Heart right ventricle (tissue), 16 donors: ENCODE measurements at regions not wholly inside any gene's neighbourhood (a gene's known extent, or its start where the extent isn't known, plus 50 kb on each side); places are given as distances from the start of the nearest gene placed in this dataset.

Experiments used
- ATAC-seq, 8 donors: fragments of 200-7000 bp; cut with Tn5 transposase; one replicate each; pipeline ENCODE4 v1.9.1; 2020; ENCODE audit warnings: mild to moderate bottlenecking in 8 of 8, moderate library complexity in 8 of 8, moderate number of reproducible peaks in 1 of 8
- DNase-seq, 2 donors: peaks; one replicate each; pipeline ENCODE4 v3.0.0-alpha.2; 2020
- H3K27ac ChIP-seq, 10 donors: fragments of 200-600 bp; sonication (generic) in 2 of 10; one replicate each; pipeline versions ENCODE4 v1.5.0 to v1.8.0; 2020 to 2022; ENCODE audit warnings: mild to moderate bottlenecking in 3 of 10
- H3K27me3 ChIP-seq, 7 donors: fragments of 200-600 bp; one replicate each; pipeline ENCODE4 v1.8.0; 2021 to 2022; ENCODE audit warnings: mild to moderate bottlenecking in 2 of 7
- H3K36me3 ChIP-seq, 9 donors: fragments of 200-600 bp; sonication (generic) in 1 of 9; one replicate each; pipeline versions ENCODE4 v1.5.0 to v1.8.0; 2020 to 2022; ENCODE audit warnings: mild to moderate bottlenecking in 2 of 9
- H3K4me1 ChIP-seq, 9 donors: fragments of 200-600 bp; sonication (generic) in 1 of 9; one replicate each; pipeline versions ENCODE4 v1.5.0 to v1.8.0; 2020 to 2022; ENCODE audit warnings: mild to moderate bottlenecking in 4 of 9
- H3K4me3 ChIP-seq, 10 donors: fragments of 200-600 bp; sonication (generic) in 2 of 10; one replicate each; pipeline versions ENCODE4 v1.5.0 to v1.8.0; 2020 to 2022; ENCODE audit warnings: mild to moderate bottlenecking in 7 of 10, moderate library complexity in 2 of 10
- H3K9me3 ChIP-seq, 11 donors: fragments of 200-600 bp in 10 of 11; sonication (generic) in 2 of 11; one replicate each; pipeline versions ENCODE4 v1.5.0 to v1.8.0; 2013 to 2022; ENCODE audit warnings: mild to moderate bottlenecking in 2 of 11, control low read depth in 1 of 11, moderate library complexity in 1 of 11
- WGBS, 2 donors: extraction: QIAGEN DNeasy Blood & Tissue Kit; methylation state at CpG; one replicate each; pipeline ENCODE4 v1.1.7; 2013; ENCODE audit warnings: inconsistent platforms in 1 of 2; 5-methylcytosine and 5-hydroxymethylcytosine counted together
- intact Hi-C, 10 donors: fragments of 100-400 bp; cut with DNase I; formaldehyde crosslinking; loops; one replicate each; pipeline versions ENCODE4 v1.11.1 to v1.14.2; 2022
- TF ChIP-seq, protein P1 (sequence below), 9 donors: fragments of 200-600 bp; sonication (generic) in 2 of 9; IDR thresholded peaks; one replicate each; pipeline versions ENCODE4 v1.5.0 to v1.8.0; 2021 to 2022; ENCODE audit warnings: antibody characterized with exemption in 9 of 9, mild to moderate bottlenecking in 5 of 9, moderate library complexity in 1 of 9
- donor health status: Arrhythmogenic right ventricular cardiomyopathy.
- donor health status: ischemic (EF 13 %, LVEDD 7.1; RV severe dilation, severe dysfunction).
- donor health status: healthy with polysubstance abuse.
- donor health status: DM: no; HTN: yes; CAD: no.
- donor health status: DM: no; HTN: no; CAD: no.
- donor health status: ischemic (EF 25% LVEDD 6.9; RV normal size, moderate dysfunction).
- donor health status: ischemic (EF 25% LVEDD 5.7; RV mildly dilated, moderate dysfunction).
- donor health status: healthy.
- donor health status: DM: yes; HTN: yes; CAD: no.
- donor health status: Ischemic cardiomyopathy.
- donor health status: ischemic (EF 35%, LVEDD 5.7; RV mildly dilated, moderate dysfunction).
- donor health status: nonischemic (EF 11% LVEDD 7.7; RV severe dilation, severe dysfunction).
- donor health status: DM: yes; HTN: yes; CAD: no.
- donor health status: PGD.
- donor health status: ischemic (EF 29% LVEDD 5.4; RV normal size, mild dysfunction).
- donor health status: nonischemic (EF 23%, LVEDD 6.1; RV moderate dilation, normal function).

DNA sequence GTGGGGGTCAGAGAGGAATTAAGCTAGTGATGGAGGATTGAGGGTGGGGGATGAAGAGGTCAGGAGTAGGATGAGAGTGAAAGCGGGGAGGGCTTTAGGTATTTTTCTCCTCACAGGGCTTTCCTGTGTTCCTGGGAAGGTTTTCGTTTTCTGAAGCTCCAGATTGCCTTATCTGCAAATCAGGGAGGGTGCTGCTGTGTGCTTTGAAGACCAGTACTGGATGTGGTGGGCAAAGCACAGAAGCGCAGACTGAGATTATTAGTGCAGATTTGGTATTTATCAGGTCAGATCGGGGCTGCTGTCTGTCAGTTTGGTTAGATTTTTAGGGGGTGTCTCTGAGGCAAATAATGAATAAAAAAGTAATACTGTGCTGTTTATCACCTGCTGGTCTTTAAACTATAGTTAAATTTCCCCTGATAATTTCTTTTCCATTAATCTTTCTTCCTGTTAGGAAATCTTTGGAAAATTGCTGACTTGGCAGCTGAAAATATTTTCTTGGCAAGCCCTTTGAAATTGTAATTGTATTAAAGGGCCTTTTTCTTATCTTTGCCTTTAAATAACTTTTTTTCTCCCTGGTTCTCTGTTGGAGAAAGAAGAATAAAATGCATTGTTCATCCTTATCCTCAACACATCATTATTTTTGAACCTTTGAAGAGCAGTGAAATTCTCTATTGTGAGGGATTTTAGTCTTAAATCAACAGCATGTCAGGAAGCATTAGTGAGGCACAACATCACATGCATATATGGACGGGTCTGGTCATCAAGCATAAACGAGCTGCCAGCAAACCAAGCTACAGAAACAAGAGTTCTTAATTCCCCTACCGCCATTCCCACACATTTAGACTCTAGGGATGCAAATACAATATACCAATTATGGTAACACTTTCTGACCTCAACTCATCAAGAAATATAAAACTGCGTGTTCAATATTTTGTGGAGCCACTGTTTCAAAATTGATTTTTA lies 139.6 kb downstream of the S1PR1 start:
- TF ChIP-seq, protein P1, sequence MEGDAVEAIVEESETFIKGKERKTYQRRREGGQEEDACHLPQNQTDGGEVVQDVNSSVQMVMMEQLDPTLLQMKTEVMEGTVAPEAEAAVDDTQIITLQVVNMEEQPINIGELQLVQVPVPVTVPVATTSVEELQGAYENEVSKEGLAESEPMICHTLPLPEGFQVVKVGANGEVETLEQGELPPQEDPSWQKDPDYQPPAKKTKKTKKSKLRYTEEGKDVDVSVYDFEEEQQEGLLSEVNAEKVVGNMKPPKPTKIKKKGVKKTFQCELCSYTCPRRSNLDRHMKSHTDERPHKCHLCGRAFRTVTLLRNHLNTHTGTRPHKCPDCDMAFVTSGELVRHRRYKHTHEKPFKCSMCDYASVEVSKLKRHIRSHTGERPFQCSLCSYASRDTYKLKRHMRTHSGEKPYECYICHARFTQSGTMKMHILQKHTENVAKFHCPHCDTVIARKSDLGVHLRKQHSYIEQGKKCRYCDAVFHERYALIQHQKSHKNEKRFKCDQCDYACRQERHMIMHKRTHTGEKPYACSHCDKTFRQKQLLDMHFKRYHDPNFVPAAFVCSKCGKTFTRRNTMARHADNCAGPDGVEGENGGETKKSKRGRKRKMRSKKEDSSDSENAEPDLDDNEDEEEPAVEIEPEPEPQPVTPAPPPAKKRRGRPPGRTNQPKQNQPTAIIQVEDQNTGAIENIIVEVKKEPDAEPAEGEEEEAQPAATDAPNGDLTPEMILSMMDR (IDR thresholded peaks at IDR 0.05), result no peak
- Histone ChIP-seq H3K36me3 (no peaks in the 10 kb centered on the region), H3K4me1 (peaks cover 0 to 10% (median 0%) of the 10 kb centered on the region in 9 donors), H3K27me3 (no peaks in the 10 kb centered on the region), H3K4me3 (no peak overlapping the region), H3K27ac (no peak overlapping the region), H3K9me3 (peaks cover 0 to 23% (median 0%) of the 10 kb centered on the region in 11 donors)
- WGBS, 2 donors, result 55 to 57% methylated on average over 8 of the region's 8 CpGs
- ATAC-seq, result no peak
- intact Hi-C loops, result no loop called here
- DNase-seq, result no peak

DNA sequence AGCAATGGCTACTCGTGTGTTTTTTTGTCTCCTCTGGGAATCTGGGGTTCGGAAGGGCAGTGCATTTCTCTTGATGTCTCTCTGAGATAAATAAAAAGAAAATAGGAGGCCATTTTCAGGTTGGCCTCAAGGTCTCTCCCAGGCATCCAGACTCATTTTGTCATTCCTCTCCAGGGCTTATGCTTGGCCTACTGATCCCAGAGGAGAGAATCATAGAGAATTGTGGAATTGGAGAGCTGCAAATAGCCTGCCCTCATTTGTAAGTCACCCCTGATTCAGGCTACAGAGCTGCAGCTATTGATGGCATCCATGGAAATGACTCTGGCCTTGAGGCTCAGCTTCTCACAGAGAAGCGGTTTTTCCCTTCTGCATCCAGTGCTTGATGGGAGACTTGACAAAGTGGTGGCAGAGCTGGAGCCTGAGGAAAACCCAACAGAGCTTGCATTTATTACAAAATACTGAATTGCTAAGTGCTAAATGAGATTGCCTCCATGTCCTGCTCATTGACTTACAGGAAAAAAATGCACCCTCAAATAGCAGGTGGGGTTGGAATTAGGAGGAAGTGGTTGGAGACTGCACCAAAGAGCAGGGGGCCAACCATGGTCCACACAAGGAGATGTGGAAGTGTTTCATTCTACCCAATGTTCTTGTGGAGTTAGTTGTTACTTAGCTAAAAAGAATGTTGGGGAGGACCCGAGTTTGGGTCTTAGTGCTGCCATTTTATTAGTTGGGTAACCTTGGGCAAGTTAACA lies 140.4 kb downstream of the S1PR1 start:
- no peak for ATAC-seq
- TF ChIP-seq, protein P1 (IDR thresholded peaks at IDR 0.05), result no peak
- 79 to 83% methylated on average over 4 of the region's 4 CpGs for WGBS, 2 donors
- Histone ChIP-seq H3K4me1 (peaks cover 0 to 10% (median 0%) of the 10 kb centered on the region in 9 donors), H3K27ac (no peak overlapping the region), H3K9me3 (peaks cover 0 to 18% (median 0%) of the 10 kb centered on the region in 11 donors), H3K4me3 (no peak overlapping the region), H3K27me3 (no peaks in the 10 kb centered on the region), H3K36me3 (no peaks in the 10 kb centered on the region)
- DNase-seq, result no peak
- intact Hi-C loops, result no loop called here

DNA sequence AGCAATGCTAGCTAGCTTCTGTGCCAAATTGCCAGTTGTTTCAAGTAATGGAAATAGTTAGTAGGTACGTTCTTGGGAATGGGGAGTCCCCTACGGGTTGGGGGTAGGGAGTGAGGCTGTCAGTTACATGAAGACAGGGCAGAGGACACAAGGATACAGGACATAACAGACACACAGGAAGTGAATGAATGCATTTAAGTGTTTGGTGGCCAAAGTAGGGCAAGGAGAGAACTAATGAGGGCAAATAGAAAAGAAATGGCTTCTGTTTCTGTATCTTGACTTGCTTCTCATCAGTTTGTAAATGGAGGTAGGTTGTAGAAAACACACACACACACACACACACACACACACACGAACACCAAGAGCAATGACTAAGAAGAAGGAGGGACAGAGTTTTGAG lies 142.2 kb downstream of the S1PR1 start:
- Histone ChIP-seq H3K4me3 (no peak overlapping the region), H3K27me3 (no peaks in the 10 kb centered on the region), H3K4me1 (peaks cover 0 to 10% (median 0%) of the 10 kb centered on the region in 9 donors), H3K36me3 (no peaks in the 10 kb centered on the region), H3K9me3 (peaks cover 0 to 1% (median 0%) of the 10 kb centered on the region in 11 donors), H3K27ac (no peak overlapping the region)
- WGBS, 2 donors, result 76 to 78% methylated on average over 3 of the region's 3 CpGs
- ATAC-seq (no peak), DNase-seq (no peak)
- intact Hi-C loops, result no loop called here
- TF ChIP-seq, protein P1 (IDR thresholded peaks at IDR 0.05), result no peak

DNA sequence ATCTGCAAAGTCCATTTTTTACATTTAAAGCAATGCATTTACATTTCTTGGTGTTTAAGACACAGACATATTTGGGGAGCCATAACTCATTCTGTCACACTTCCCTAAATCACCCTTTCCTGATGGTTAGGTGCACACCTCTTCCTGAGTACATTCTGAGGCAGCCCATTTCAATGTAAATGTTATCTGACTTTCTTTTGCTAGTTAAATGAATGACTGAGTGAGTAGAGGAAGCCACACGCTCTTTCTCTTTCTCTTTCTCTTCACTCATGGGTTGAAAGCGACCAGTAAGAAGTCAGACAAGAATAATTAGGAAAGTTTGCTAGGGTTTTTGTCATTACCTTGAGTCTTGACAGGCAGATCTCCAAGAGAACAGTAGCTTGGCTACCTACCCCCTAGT lies 143.1 kb downstream of the S1PR1 start:
- Histone ChIP-seq H3K4me1 (peaks cover 0 to 10% (median 0%) of the 10 kb centered on the region in 9 donors), H3K9me3 (no peaks in the 10 kb centered on the region), H3K4me3 (no peak overlapping the region), H3K36me3 (no peaks in the 10 kb centered on the region), H3K27me3 (no peaks in the 10 kb centered on the region), H3K27ac (no peak overlapping the region)
- DNase-seq (no peak), ATAC-seq (no peak)
- intact Hi-C loops, result no loop called here
- 86 to 88% methylated on average over 2 of the region's 2 CpGs for WGBS, 2 donors
- TF ChIP-seq, protein P1 (IDR thresholded peaks at IDR 0.05), result no peak
